HUES64 (cell line): ENCODE measurements at regions not wholly inside any gene's neighbourhood (a gene's known extent, or its start where the extent isn't known, plus 50 kb on each side); places are given as distances from the start of the nearest gene placed in this dataset.

Source experiments
- H3K27ac ChIP-seq: 2 replicates; pipeline ENCODE4 v1.7.0; 2013; ENCODE audit warnings: low read depth, low read length, inconsistent platforms
- H3K27me3 ChIP-seq: 2 replicates; pipeline ENCODE4 v1.6.1; 2013; ENCODE audit warnings: mild to moderate bottlenecking, low read length; ENCODE audit not compliant: insufficient read depth
- H3K36me3 ChIP-seq: 2 replicates; pipeline ENCODE4 v1.6.1; 2013; ENCODE audit warnings: mild to moderate bottlenecking, low read length; ENCODE audit not compliant: insufficient read depth
- H3K4me1 ChIP-seq: 2 replicates; pipeline ENCODE4 v1.6.1; 2013; ENCODE audit warnings: mild to moderate bottlenecking, low read length, moderate library complexity; ENCODE audit not compliant: insufficient read depth
- H3K4me3 ChIP-seq: 2 replicates; pipeline ENCODE4 v1.5.1; 2013; ENCODE audit warnings: mild to moderate bottlenecking, low read length, moderate library complexity
- H3K9ac ChIP-seq: 2 replicates; pipeline ENCODE4 v1.6.1; 2013; ENCODE audit warnings: mild to moderate bottlenecking, low read depth, low read length
- H3K9me3 ChIP-seq: 2 replicates; pipeline ENCODE4 v1.6.1; 2013; ENCODE audit warnings: low read depth, low read length; ENCODE audit not compliant: insufficient read depth
- WGBS: fragments of 150-250, 120-280 bp; methylation state at CpG from one replicate; pipeline ENCODE4 v1.1.7; 2013; ENCODE audit warnings: missing lambda C conversion rate; 5-methylcytosine and 5-hydroxymethylcytosine counted together

DNA sequence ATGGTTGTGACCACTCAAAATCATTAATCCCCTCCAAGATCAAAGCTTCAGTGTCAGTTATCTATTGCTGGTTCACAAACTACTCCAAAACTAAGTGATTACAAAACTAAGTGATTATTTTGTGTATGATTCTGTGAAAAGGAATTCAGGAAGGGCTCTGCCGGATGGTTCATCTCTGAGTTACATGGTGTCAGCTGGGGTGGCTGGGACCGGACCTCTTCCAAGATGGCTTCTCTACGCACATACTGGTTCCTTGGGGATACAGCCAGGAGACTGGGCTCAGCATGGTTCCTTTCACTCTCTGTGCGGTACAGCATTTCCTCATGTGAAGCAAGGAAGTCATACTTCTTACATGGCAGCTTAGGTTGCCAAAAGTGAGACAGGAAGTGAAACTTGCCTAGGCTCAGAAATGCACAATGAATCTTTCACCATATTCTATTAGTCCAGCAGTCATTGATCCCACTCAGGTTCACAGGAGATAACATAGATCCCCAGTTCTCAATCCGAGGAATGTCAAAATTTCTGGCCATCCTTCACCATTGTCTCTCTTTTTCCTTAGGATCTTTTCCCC lies 97.9 kb upstream of the IRX6 start:
- Histone ChIP-seq H3K36me3 (no peaks in the 10 kb centered on the region), H3K9ac (no peak overlapping the region), H3K27me3 (no peaks in the 10 kb centered on the region), H3K4me3 (no peak overlapping the region), H3K9me3 (peaks cover 11% of the 10 kb centered on the region; the same call in 1 of the 2 replicates), H3K4me1 (peaks cover 6% of the 10 kb centered on the region; the same call in 1 of the 2 replicates), H3K27ac (no peak overlapping the region)
- 84% methylated on average over 5 of the region's 5 CpGs for WGBS

DNA sequence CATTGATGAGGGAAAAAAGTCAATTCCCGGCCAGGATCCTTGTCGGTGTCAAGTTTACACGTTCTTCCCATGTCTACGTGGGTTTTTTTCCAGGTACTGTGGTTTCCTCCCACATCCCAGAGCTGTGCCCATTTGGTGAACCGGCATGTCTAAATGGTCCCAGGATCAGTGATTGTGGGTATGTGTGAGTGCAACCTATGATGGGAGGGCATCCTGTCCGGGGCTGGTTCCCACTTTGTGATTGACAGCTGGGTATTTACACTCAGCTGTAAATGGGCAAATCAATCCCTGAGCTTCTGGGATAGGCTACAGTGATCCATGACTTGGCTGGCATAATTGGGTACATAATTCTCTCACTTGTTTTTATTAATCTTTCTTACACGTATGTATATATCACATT lies 91.2 kb upstream of the IRX6 start:
- no peaks in the 10 kb centered on the region for H3K27me3 ChIP-seq
- H3K36me3 ChIP-seq, result no peaks in the 10 kb centered on the region
- WGBS, result 91% methylated on average over 6 of the region's 7 CpGs
- H3K9me3 ChIP-seq, result no peaks in the 10 kb centered on the region
- no peaks in the 10 kb centered on the region for H3K4me1 ChIP-seq
- H3K27ac ChIP-seq, result no peak overlapping the region
- no peak overlapping the region for H3K4me3 ChIP-seq
- H3K9ac ChIP-seq, result no peak overlapping the region

DNA sequence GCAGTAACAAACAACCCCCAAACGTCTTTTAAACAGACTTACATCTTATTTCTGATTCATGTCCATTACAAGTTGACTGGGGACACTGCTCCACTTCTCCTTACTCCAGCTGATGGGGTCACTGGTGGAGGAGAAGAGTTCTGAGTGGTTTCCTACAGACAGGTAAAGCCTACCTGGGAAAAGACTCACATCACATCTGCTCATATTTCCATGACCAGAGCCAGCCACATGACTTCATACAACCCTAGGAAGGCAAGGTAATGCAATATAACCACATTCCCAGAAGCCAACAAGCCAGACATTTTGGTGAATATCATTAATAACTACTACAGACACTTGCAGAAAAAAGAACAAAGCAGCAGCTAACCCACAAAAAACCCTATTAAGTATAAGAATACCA lies 90.5 kb upstream of the IRX6 start:
- Histone ChIP-seq H3K4me1 (no peaks in the 10 kb centered on the region), H3K27me3 (no peaks in the 10 kb centered on the region), H3K36me3 (no peaks in the 10 kb centered on the region), H3K9ac (no peak overlapping the region), H3K4me3 (no peak overlapping the region), H3K27ac (no peak overlapping the region), H3K9me3 (no peaks in the 10 kb centered on the region)
- 73% methylated on average over 1 of the region's 1 CpG for WGBS

DNA sequence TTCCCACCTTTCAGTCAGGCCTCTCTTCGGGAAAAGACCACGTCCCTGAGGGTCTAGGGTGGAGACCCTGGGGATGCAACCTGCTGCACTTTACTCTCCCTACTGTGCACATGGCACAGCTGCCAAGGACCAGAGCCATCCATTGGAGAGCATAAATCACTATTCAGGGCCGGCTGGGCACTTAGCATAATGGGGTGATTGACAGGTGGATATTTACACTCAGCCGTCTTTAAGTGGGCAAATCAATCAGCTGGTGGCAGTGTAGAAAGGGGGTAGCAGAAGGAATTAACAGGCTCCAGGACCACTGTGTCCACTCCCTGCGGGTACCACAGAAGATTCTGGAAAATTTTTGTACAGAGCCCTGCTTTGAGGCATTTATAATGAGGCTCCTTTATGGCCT lies 87.3 kb upstream of the IRX6 start:
- H3K27me3 ChIP-seq, result no peaks in the 10 kb centered on the region
- H3K9ac ChIP-seq, result no peak overlapping the region
- WGBS, result 86% methylated on average over 5 of the region's 5 CpGs
- no peak overlapping the region for H3K27ac ChIP-seq
- H3K4me1 ChIP-seq, result peaks cover 11% of the 10 kb centered on the region; the same call in 1 of the 2 replicates
- H3K4me3 ChIP-seq, result no peak overlapping the region
- H3K9me3 ChIP-seq, result no peaks in the 10 kb centered on the region
- no peaks in the 10 kb centered on the region for H3K36me3 ChIP-seq

DNA sequence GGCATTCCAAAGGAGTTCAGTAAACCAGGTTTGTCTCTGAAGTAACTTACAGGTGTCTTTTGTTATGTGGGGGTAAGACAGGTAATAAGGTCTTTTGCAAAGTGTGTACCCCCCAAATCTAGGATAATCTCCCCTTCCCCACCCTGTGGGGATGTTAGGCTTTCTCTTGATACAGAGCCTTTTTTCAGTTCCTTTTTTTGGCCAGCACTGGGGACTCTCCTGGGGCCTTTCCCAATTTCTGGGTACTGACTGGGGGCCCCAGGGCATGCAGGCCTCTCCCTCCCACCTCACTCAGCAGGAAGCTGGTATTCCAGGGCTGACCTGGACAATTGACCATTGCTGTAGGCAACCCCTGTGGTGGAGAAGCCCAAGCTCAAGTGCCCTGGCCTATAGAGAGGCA lies 84.3 kb upstream of the IRX6 start:
- H3K9me3 ChIP-seq, result no peaks in the 10 kb centered on the region
- peaks cover 14% of the 10 kb centered on the region; the same call in 1 of the 2 replicates for H3K4me1 ChIP-seq
- no peak overlapping the region for H3K4me3 ChIP-seq
- no peak overlapping the region for H3K27ac ChIP-seq
- no peaks in the 10 kb centered on the region for H3K36me3 ChIP-seq
- no peak overlapping the region for H3K9ac ChIP-seq
- no peaks in the 10 kb centered on the region for H3K27me3 ChIP-seq

DNA sequence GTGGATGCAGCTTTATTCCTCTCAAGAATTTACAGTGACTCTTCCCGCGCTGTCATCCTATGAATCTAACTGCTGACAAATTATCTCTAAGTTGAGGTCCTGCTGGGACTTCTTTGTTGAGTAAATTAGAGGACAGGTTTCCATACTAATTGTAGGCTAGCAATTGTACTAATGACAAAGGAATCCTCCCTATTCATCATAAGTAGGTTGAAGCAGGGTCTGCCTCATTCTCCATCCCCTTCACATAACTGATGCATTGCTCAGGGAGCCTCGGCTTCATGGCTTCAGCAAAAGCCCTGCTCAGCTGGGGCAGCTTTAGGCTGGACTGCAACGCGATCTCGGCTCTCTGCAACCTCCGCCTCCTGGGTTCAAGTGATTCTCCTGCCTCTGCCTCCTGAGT lies 83.1 kb upstream of the IRX6 start:
- 26% methylated on average over 7 of the region's 7 CpGs for WGBS
- Histone ChIP-seq H3K27me3 (no peaks in the 10 kb centered on the region), H3K4me1 (peaks cover 14% of the 10 kb centered on the region; the same call in 1 of the 2 replicates)

DNA sequence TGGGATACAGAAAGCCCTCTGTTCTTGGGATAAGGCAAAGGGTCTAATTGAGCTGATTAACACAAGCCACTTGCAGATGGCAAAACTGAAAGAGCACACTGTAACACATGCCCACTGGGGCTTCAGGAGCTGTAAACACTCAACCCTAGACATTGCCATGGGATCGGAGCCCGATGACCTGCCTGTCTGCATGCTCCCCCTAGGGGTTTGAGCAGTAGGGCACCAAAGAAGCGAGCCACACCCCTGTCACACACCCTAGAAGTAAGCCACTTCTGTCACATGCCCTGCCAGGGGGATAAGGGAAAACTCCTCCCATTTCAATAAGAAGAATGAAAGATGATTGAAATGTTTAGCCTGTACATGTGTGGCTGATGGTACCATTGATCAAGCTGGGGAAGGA lies 81.3 kb upstream of the IRX6 start:
- Histone ChIP-seq H3K36me3 (no peaks in the 10 kb centered on the region), H3K27ac (no peak overlapping the region), H3K4me1 (peaks cover 14% of the 10 kb centered on the region; the same call in 1 of the 2 replicates), H3K9ac (no peak overlapping the region), H3K4me3 (no peak overlapping the region), H3K9me3 (no peaks in the 10 kb centered on the region), H3K27me3 (no peaks in the 10 kb centered on the region)
- WGBS, result 76% methylated on average over 3 of the region's 3 CpGs

More for the DNA sequence above, 83.1 kb upstream of the IRX6 start:
- Histone ChIP-seq H3K4me3 (no peak overlapping the region), H3K9me3 (no peaks in the 10 kb centered on the region), H3K36me3 (no peaks in the 10 kb centered on the region), H3K27ac (no peak overlapping the region), H3K9ac (no peak overlapping the region)

DNA sequence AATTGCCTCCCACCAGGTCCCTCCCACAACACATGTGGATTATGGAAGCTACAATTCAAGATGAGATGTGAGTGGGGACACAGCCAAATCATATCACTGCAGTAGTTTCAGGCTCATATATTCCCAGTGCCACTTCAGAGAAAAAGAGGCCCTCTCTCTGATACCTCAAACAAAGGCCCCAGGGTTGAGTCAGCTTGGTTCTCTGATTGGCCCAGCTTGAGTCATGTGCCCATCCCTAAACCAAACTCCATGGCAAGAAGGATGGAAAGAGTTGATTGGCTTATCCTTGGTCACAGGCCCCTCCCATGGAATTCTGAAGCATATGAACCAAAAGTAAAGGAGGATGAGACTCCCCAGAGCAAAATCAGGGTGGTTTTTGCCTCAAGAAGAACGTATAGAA lies 75.9 kb upstream of the IRX6 start:
- no peak overlapping the region for H3K9ac ChIP-seq
- no peak overlapping the region for H3K4me3 ChIP-seq
- H3K4me1 ChIP-seq, result peaks cover 7% of the 10 kb centered on the region
- H3K27me3 ChIP-seq, result no peaks in the 10 kb centered on the region
- no peak overlapping the region for H3K27ac ChIP-seq
- WGBS, result 89% methylated on average over 1 of the region's 1 CpG
- no peaks in the 10 kb centered on the region for H3K36me3 ChIP-seq
- H3K9me3 ChIP-seq, result no peaks in the 10 kb centered on the region

DNA sequence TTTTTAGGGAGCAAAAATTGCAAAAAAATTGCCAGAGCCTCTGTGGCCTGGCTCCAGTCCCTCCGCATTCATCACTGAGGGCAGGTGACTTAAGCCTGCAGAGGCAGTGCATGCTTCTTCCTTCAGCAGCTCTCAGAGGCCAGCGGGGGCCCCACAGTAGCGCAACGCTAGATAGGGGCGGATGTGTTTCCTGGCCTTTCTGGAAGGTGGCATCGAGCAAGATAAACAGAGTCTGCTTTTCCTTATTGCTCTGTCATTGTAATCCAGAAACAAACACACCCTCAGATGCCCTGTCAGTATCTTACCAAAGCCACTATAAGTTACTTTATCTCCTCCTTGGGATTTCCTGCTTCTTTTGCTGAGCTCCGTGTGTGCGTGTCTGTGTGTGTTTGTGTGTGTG lies 75.5 kb upstream of the IRX6 start:
- WGBS, result 92% methylated on average over 8 of the region's 8 CpGs
- Histone ChIP-seq H3K9me3 (no peaks in the 10 kb centered on the region), H3K27me3 (no peaks in the 10 kb centered on the region), H3K4me1 (peaks cover 7% of the 10 kb centered on the region), H3K27ac (no peak overlapping the region), H3K4me3 (no peak overlapping the region), H3K9ac (no peak overlapping the region), H3K36me3 (no peaks in the 10 kb centered on the region)

DNA sequence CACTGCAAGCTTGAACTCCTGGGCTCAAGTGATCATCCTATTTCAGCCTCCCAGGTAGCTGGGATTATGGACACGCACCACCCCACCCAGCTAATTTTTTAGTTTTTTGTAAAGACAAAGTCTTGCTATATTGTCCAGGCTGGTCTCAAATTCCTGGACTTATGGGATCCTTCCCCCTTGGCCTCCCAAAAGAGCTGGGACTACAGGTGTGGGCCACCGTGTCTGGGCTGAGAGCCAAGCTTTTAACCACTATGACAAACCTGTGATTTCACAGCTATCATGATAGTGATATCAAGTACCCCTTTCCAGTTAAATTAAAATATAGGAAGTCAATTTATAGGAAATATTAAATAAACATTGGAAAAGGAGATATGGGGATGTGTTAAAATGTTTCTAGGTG lies 74.6 kb upstream of the IRX6 start:
- Histone ChIP-seq H3K27me3 (no peaks in the 10 kb centered on the region), H3K9me3 (no peaks in the 10 kb centered on the region), H3K27ac (no peak overlapping the region), H3K4me1 (peaks cover 7% of the 10 kb centered on the region), H3K9ac (no peak overlapping the region), H3K36me3 (no peaks in the 10 kb centered on the region), H3K4me3 (no peak overlapping the region)
- 91% methylated on average over 2 of the region's 2 CpGs for WGBS

DNA sequence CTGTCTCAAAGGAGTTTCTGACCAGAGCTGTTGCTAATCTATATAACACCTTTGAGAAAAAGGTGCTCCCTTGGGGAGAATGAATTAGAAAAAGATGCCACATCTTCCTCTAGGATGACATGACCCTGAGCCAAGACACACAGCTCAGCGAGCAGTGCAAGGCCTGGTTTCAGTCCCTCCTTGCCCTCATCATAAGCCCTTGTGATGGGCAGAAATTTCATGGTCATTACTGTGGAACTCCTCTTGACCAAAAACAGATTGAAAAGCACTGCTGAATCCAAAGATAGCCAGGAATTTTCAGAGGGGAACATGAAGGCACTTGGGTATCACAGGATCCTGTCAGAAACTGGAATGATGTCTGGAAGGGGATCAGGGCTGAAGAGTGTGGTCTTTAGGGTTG lies 74.1 kb upstream of the IRX6 start:
- Histone ChIP-seq H3K27ac (no peak overlapping the region), H3K27me3 (no peaks in the 10 kb centered on the region), H3K36me3 (no peaks in the 10 kb centered on the region), H3K9me3 (no peaks in the 10 kb centered on the region), H3K9ac (no peak overlapping the region), H3K4me3 (no peak overlapping the region), H3K4me1 (peaks cover 7% of the 10 kb centered on the region)
- 61% methylated on average over 1 of the region's 1 CpG for WGBS

DNA sequence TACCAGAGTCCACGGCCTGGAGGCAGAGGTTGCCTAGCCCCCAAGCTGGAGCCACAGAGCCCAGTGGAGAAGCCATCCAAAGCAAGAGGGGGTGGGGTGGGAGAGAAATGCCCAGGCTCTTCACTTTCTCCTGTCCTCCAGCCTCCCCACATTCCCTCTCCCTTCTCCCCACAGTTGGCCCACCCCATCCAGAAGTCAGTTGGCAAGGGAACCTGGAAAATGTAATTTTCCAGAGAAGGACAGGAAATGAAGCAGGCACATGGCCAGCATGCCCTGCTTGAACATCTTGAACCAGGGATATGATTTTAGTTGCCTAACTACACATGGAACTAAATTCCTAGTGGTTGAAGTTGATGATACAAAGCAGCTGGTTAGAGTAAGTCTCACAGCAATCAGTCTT lies 73.3 kb upstream of the IRX6 start:
- Histone ChIP-seq H3K4me1 (peaks cover 7% of the 10 kb centered on the region), H3K27me3 (no peaks in the 10 kb centered on the region), H3K9me3 (no peaks in the 10 kb centered on the region), H3K4me3 (no peak overlapping the region), H3K36me3 (no peaks in the 10 kb centered on the region), H3K9ac (no peak overlapping the region), H3K27ac (no peak overlapping the region)
- WGBS, result 96% methylated on average over 1 of the region's 1 CpG
